HAP-1 (cell line): ENCODE measurements at regions not wholly inside any gene's neighbourhood (a gene's known extent, or its start where the extent isn't known, plus 50 kb on each side); places are given as distances from the start of the nearest gene placed in this dataset.
A peak's percentile ranks its signal among the peaks of the same experiment; 100 is the strongest.

Source experiments
- DNase-seq, 2 experiments: peaks; one replicate each; pipeline ENCODE4 v3.0.0-alpha.2; 2016 to 2020; ENCODE audit warnings: low spot score in 2 of 2
- H3K27me3 ChIP-seq: fragments of 250-450 bp; sonication (Bioruptor Pico); 2 replicates; pipeline ENCODE4 v1.5.1; 2020; ENCODE audit warnings: low read depth, mild to moderate bottlenecking, moderate library complexity
- H3K36me3 ChIP-seq: fragments of 250-450 bp; sonication (Bioruptor Pico); replicated peaks from 2 replicates; pipeline ENCODE4 v1.5.1; 2020; ENCODE audit warnings: mild to moderate bottlenecking
- H3K4me1 ChIP-seq: fragments of 250-450 bp; sonication (Bioruptor Pico); 2 replicates; pipeline ENCODE4 v1.5.1; 2020; ENCODE audit warnings: mild to moderate bottlenecking
- H3K4me3 ChIP-seq: fragments of 250-450 bp; sonication (Bioruptor Pico); 2 replicates; pipeline ENCODE4 v1.5.1; 2020; ENCODE audit warnings: mild to moderate bottlenecking, moderate library complexity
- H3K9me3 ChIP-seq: fragments of 250-450 bp; sonication (Bioruptor Pico); 2 replicates; pipeline ENCODE4 v1.5.1; 2020; ENCODE audit warnings: mild to moderate bottlenecking, moderate library complexity
- in situ Hi-C: fragments of 300-500 bp; cut with MboI; formaldehyde crosslinking; loops from 3 replicates; pipeline ENCODE4 v1.14.3; 2020; ENCODE audit warnings: low sequenced_read_pairs, inconsistent platforms, mixed read lengths

GRCh38 chr4:180664766-180665368 is 1578.3 kb upstream of the TENM3 start:
- DNase-seq: peak; percentile 77 to 89
- Histone ChIP-seq H3K27me3 (no peaks in the 10 kb centered on the region), H3K4me1 (no peaks in the 10 kb centered on the region; the same call in 1 of the 2 replicates), H3K4me3 (no peak overlapping the region), H3K36me3 (no peaks in the 10 kb centered on the region), H3K9me3 (no peaks in the 10 kb centered on the region)
- in situ Hi-C loops: loop anchor here (25.0 kb wide), 4 partner anchors 297 to 872 kb away; no protein-coding TSS in a partner anchor

GRCh38 chr4:180665481-180665880 is 1577.7 kb upstream of the TENM3 start:
- in situ Hi-C loops: loop anchor here (25.0 kb wide), 4 partner anchors 297 to 872 kb away; no protein-coding TSS in a partner anchor
- DNase-seq: no peak
- H3K36me3 ChIP-seq: no peaks in the 10 kb centered on the region
- no peaks in the 10 kb centered on the region for H3K27me3 ChIP-seq
- H3K9me3 ChIP-seq: no peaks in the 10 kb centered on the region
- no peaks in the 10 kb centered on the region; the same call in 1 of the 2 replicates for H3K4me1 ChIP-seq
- no peak overlapping the region for H3K4me3 ChIP-seq

- in situ Hi-C loops: loop anchor here (25.0 kb wide), 4 partner anchors 296 to 871 kb away; no protein-coding TSS in a partner anchor
- H3K4me3 ChIP-seq: no peak overlapping the region
Observed at GRCh38 chr4:180665994-180666824, 1577.0 kb upstream of the TENM3 start.

GRCh38 chr4:180668732-180669131 is 1574.5 kb upstream of the TENM3 start:
- H3K4me3 ChIP-seq: no peak overlapping the region
- DNase-seq: no peak
- no peaks in the 10 kb centered on the region for H3K9me3 ChIP-seq
- H3K27me3 ChIP-seq: no peaks in the 10 kb centered on the region
- in situ Hi-C loops: loop anchor here (25.0 kb wide), 4 partner anchors 294 to 869 kb away; no protein-coding TSS in a partner anchor
- no peaks in the 10 kb centered on the region; the same call in 1 of the 2 replicates for H3K4me1 ChIP-seq
- H3K36me3 ChIP-seq: no peaks in the 10 kb centered on the region

More at GRCh38 chr4:180665994-180666824, 1577.0 kb upstream of the TENM3 start:
- Histone ChIP-seq H3K9me3 (no peaks in the 10 kb centered on the region), H3K4me1 (no peaks in the 10 kb centered on the region; the same call in 1 of the 2 replicates), H3K36me3 (no peaks in the 10 kb centered on the region), H3K27me3 (no peaks in the 10 kb centered on the region)
- peak; percentile 76 to 77 for DNase-seq

- Histone ChIP-seq H3K27me3 (no peaks in the 10 kb centered on the region), H3K4me3 (no peak overlapping the region), H3K36me3 (no peaks in the 10 kb centered on the region), H3K9me3 (no peaks in the 10 kb centered on the region), H3K4me1 (no peaks in the 10 kb centered on the region; the same call in 1 of the 2 replicates)
- in situ Hi-C loops: loop anchor here (25.0 kb wide), 4 partner anchors 293 to 868 kb away; no protein-coding TSS in a partner anchor
- DNase-seq: no peak
Observed at GRCh38 chr4:180669680-180670079, 1573.5 kb upstream of the TENM3 start.

- H3K4me3 ChIP-seq: no peak overlapping the region
- in situ Hi-C loops: loop anchor here (25.0 kb wide), 4 partner anchors 288 to 863 kb away; no protein-coding TSS in a partner anchor
- DNase-seq: no peak
- no peaks in the 10 kb centered on the region for H3K36me3 ChIP-seq
- no peaks in the 10 kb centered on the region for H3K27me3 ChIP-seq
- no peaks in the 10 kb centered on the region for H3K9me3 ChIP-seq
- no peaks in the 10 kb centered on the region for H3K4me1 ChIP-seq
Observed at GRCh38 chr4:180674619-180675358, 1568.4 kb upstream of the TENM3 start.

GRCh38 chr4:180675359-180675650 is 1567.9 kb upstream of the TENM3 start:
- no peaks in the 10 kb centered on the region for H3K9me3 ChIP-seq
- no peaks in the 10 kb centered on the region for H3K36me3 ChIP-seq
- no peaks in the 10 kb centered on the region for H3K4me1 ChIP-seq
- DNase-seq: no peak
- no peaks in the 10 kb centered on the region for H3K27me3 ChIP-seq
- no peak overlapping the region for H3K4me3 ChIP-seq
- in situ Hi-C loops: no loop called here

GRCh38 chr4:180680305-180680704 is 1562.9 kb upstream of the TENM3 start:
- in situ Hi-C loops: no loop called here
- no peak overlapping the region for H3K4me3 ChIP-seq
- no peaks in the 10 kb centered on the region for H3K27me3 ChIP-seq
- H3K9me3 ChIP-seq: no peaks in the 10 kb centered on the region
- H3K36me3 ChIP-seq: no peaks in the 10 kb centered on the region
- H3K4me1 ChIP-seq: no peaks in the 10 kb centered on the region
- DNase-seq: no peak

GRCh38 chr4:180682776-180683175 is 1560.4 kb upstream of the TENM3 start:
- Histone ChIP-seq H3K9me3 (no peaks in the 10 kb centered on the region), H3K4me3 (no peak overlapping the region), H3K36me3 (no peaks in the 10 kb centered on the region), H3K27me3 (no peaks in the 10 kb centered on the region), H3K4me1 (no peaks in the 10 kb centered on the region)
- in situ Hi-C loops: no loop called here
- no peak for DNase-seq

- no peak for DNase-seq
- in situ Hi-C loops: no loop called here
- Histone ChIP-seq H3K4me1 (no peaks in the 10 kb centered on the region), H3K9me3 (no peaks in the 10 kb centered on the region), H3K4me3 (no peak overlapping the region), H3K27me3 (no peaks in the 10 kb centered on the region), H3K36me3 (no peaks in the 10 kb centered on the region)
Observed at GRCh38 chr4:180683186-180683585, 1560.0 kb upstream of the TENM3 start.

GRCh38 chr4:180688480-180688879 is 1554.7 kb upstream of the TENM3 start:
- in situ Hi-C loops: no loop called here

GRCh38 chr4:180694875-180695274 is 1548.3 kb upstream of the TENM3 start:
- in situ Hi-C loops: no loop called here
- no peak for DNase-seq
- no peak overlapping the region for H3K4me3 ChIP-seq
- no peaks in the 10 kb centered on the region for H3K4me1 ChIP-seq
- no peaks in the 10 kb centered on the region for H3K27me3 ChIP-seq
- H3K36me3 ChIP-seq: no peaks in the 10 kb centered on the region
- H3K9me3 ChIP-seq: no peaks in the 10 kb centered on the region; the same call in none of the 2 replicates

More at GRCh38 chr4:180688480-180688879, 1554.7 kb upstream of the TENM3 start:
- no peak for DNase-seq
- Histone ChIP-seq H3K27me3 (no peaks in the 10 kb centered on the region), H3K9me3 (no peaks in the 10 kb centered on the region; the same call in 1 of the 2 replicates), H3K4me1 (no peaks in the 10 kb centered on the region), H3K4me3 (no peak overlapping the region), H3K36me3 (no peaks in the 10 kb centered on the region)

- DNase-seq: no peak
- no peak overlapping the region for H3K4me3 ChIP-seq
- no peaks in the 10 kb centered on the region for H3K27me3 ChIP-seq
- no peaks in the 10 kb centered on the region; the same call in none of the 2 replicates for H3K9me3 ChIP-seq
- in situ Hi-C loops: no loop called here
- no peaks in the 10 kb centered on the region; the same call in 1 of the 2 replicates for H3K4me1 ChIP-seq
- no peaks in the 10 kb centered on the region for H3K36me3 ChIP-seq
Observed at GRCh38 chr4:180695851-180696250, 1547.4 kb upstream of the TENM3 start.
